KG1 (cell line): ENCODE measurements at regions not wholly inside any gene's neighbourhood (a gene's known extent, or its start where the extent isn't known, plus 50 kb on each side); places are given as distances from the start of the nearest gene placed in this dataset.

Experiments used
- DNase-seq: peaks from one replicate; lab custom pipeline; 2025; lab: John Stamatoyannopoulos, UW

DNA sequence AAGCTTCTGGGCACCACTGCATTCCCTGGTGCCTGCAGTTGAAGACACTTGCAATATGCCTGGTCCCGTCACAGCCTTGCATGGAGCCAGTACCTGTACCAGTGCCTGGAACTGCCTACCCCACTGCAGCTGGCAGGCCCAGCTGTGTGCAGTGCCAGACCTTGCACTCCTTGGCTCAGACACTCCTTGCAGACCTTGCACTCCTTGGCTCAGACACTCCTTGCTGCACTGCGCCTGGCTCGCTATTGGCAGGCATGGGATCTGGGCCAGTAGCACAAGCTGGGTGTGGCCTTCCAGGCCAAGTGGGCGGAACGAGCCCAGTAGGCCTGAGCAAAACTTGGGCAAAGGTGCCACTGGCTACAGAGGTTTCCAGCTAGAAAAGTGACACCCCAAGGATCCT lies 1189.1 kb downstream of the GRIK2 start:
- no peak for DNase-seq

DNA sequence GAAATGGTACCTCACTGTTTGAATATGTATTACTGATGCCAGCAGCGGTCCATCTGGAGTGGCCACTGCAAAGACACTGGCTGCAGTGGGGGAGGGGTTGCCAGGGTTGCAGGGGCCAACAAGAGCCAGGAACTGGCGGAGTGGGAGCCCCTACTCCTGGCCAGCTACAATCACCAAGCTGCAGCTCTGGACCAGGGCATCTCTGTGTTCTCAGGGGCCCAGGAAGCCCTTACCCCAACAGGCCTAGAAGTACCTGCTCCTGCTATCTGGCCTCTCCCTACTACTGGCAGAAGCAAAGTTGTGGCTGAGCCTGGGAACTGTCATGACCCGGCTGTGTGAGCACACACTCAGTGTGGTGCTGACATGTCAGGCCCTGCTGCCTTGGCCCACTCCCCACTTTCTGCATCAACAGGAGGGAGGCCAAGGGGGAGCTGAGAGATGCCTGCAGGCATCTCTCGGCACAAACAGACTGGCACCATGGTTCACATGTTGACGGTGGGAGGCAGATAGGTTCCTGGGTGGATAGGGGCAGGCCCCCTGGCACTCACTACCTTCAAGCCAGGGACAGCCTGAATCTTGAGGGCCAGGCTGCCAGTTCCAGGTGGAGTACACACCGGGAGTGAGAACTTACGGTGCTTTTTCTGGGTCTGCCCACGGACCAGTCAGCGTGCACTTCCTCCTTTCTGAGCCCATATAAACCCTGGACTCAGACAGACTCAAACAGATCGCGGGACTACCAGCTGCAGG lies 1188.0 kb downstream of the GRIK2 start:
- no peak for DNase-seq

DNA sequence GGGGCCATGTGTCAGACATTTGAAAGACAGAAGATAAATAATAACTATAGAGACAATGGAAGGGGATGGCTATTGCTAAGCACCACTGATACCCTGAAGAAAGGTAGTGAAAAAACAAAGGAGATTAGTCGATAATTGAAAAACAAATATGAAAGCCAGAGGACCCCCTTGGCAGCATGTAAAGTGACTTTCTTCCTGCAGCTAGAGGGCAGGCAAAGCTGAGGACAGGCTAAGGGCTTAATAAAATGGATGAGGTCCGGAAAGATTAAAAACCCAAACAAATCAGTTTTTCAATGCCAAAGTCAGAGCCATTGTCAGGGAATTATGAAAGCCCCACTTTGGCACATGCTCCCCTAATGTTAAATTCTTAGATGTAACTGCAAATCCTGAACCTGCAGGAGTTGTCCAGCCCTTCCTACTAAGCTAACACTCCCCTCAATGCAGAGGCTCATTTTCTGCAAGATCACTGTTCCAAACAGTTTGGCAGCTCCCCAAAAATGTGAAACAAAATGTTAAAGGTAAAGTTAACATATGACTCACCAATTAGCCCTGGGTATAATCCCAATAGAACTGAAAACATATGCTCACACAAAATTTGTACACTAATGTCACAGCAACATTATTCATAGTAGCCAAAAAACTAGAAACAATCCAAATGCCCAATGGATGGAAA lies 1177.9 kb downstream of the GRIK2 start:
- DNase-seq, result no peak

DNA sequence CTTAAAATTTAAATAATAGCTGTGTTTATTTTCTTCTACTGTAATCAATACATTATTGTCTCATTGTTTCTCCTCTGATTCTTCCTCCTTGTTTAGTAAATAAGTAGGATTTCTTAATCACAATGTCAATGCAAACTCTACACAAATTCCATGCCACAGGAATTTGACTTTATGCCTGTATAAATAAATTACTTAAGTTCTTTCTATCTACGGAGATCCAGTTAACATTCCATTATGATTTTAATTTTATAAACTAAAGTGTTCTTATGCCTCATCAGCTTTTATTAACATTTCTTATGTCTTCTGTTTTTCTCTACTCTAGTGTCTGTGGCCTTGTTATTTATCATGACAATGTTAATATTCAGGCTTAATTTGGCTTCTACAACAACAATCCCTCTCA lies 1169.2 kb downstream of the GRIK2 start:
- DNase-seq, result no peak

DNA sequence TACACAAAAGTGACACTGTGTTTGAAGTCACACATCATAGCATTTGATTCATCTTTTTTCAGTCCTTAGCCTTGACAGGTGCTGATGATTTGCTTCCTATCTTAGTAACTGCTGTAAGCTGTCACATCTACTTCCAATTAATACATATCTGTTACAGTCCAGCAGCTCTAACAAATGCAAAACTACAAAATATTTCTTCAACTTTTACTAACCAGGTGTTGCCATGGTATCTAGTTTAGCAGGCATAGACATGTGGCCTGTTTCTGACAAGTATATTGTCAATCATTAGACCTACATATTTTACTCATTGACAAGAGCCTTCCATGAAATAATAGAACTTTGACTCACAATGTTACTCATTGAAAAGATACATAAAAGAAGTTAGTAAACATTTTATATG lies 1159.7 kb downstream of the GRIK2 start:
- no peak for DNase-seq

DNA sequence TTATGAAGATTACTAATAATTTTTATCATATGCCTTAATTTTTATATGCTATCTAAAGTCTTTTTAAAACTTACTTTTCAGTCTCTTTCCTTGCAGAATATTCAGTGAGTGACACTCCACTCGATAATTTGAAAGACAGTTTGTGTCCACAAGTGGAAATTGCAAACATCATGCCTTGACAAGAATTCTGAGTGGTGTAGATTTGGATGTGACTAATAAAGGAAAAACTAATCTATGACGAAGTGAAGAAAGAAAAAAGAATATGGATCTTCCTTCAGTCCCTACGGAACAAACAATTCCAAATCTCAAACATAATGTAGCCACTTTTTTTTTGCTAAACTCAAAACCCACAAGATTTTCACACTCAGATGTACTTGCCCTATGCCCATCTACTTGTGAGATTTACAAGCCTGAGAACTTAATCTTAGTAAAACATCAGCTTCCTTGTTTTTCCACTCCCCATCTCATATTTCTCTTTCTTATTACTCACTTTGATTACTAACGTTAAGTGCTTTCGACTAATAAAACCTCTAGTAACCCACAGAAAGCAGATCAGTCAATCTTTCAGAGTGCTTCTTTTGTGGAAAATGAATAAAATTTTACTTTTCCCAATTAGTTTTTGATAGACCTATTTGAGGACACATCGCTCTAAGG lies 1155.8 kb downstream of the GRIK2 start:
- no peak for DNase-seq

DNA sequence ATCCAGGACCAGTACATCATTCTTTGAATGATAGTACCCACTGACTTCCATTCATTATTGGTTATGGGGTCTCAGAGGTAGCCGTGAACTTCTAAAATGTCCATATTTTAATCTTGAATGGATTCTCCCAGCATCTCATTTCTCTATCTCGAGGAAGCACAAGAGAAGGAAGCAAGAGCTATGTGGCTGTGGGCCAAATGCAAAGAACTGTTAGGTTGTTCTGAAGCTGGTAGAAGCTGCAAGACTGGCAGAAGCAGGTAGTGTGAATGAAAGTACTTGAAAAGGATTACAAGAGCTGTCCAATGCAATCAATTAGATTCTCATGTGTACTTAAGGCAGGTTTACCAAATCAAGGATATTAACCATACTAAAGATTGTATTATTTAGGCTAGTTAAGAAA lies 1131.8 kb downstream of the GRIK2 start:
- DNase-seq, result no peak

DNA sequence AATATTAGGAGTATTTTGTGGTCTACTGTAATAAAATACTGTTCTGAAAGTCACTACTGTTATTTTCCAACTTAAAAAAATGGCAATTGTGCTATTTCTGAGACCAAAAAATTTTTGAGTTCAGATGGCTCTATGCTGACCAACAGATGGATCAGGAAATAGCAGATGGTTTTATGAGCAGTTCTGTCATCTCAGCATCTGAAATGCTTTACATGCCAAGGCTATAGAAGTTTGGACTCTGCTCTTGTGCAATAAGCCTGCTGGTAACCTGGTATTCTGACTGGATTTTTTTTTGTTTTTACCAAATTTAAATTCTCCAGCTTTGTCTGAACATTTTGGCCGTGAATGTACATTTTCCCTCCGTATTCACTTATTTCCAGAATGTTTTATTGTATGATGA lies 1127.5 kb downstream of the GRIK2 start:
- DNase-seq, result no peak

DNA sequence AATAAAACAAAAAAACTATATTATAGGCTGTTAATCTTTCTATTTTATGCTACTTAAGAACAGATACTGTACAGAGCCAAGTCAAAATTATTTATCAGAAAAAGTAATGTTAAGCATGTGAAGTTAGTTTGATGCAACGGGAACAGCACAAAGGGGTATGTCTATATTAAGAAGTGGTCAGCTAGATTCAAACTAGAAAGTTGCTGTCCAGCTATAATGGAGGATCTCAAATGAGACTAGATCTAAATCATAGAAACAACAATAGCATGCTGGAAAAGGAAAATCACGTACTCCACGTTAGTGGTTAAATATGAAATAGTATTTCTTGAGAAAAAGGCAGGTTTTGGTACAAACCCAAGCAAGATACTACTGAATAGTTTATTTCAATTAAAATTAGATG lies 1124.0 kb downstream of the GRIK2 start:
- DNase-seq, result no peak

DNA sequence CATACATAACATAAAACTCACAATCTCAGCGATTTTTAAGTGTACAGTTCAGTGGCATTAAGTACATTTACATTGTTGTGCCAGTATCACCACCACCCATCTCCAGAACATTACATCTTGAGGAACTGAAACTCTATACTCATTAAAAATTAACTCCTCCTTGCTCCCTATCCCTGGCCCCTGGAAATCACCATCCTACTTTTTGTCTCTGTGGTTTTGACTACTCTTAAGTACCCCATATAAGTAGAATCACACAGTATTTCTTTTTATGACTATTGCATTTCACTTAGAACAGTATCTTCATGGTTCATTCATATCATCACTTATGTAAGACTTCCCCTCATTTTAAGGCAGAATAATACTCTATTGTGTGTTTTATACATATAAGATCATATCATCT lies 1108.1 kb downstream of the GRIK2 start:
- DNase-seq, result no peak

DNA sequence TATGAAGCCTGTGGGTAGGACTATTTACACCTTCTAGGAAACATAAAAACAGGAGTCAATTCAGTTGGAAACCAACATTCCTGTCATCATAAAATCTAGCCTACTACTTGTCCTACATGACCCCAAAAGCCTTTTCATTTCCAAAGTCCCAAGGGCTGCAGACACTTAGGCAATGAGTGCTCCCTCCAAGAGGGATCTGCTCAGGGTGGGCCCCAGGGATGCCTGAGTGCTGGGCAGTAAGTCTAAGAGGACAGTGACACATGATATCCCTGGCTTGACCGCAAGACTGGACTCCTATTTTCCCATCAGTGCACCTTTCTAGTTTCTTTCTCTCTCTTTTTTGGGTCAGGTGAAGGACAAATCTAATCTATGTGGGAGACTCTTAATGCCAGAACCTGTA lies 1101.3 kb downstream of the GRIK2 start:
- no peak for DNase-seq

DNA sequence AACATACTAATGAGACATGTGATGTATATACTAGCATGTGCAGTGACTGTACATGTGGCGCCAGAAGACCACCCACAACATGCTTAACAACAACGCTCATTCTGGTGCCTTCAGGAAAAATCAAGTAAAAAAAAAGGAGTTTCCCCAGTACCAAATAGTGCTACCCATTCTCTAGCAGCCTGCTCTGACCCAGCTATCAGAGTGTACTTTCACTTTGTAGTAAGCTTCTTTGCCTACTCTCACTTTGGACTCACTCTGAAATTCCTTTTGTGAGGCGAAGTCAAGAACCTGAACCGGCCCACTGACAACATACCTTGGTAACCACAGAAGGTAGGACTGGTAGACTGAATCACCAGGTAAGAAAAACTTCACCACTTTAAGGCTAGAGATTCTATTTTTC lies 1100.0 kb downstream of the GRIK2 start:
- DNase-seq, result no peak

DNA sequence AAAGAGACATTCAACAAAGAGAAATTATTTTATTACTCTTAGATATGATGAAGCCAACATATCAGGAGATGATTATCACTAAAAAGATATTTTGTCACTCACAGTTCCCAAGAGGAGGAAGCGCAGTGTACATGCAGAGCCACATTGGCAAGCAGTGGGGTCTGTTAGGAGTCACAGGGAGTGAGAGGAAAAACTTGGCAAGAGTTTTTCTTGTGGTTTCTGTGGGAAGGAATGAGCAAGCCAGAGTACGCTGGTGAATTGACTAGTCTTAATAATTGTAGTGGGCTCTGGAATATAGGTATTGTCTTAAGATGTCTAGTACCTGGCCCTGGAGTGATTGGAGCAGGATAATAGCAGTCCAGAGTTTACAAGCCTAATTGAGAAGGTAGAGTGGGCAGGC lies 1095.2 kb downstream of the GRIK2 start:
- no peak for DNase-seq

DNA sequence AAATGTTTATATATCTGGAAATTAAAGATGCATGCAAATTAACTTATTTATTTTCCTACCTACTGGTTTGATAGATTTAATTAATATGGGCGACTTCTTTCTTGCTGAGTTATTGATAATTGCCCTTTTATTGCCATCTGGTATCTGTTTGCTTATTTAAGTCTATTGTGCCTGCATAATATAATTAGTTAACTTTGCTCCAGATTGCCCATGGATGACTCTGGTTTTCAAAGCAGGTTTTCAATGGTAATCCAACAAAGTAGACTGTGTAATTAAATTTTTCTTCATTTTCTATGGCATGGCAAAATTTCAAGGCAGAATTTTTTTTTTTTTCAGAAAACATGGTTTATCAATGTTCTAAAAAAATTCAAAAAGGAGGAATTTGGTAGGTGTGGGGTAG lies 1092.0 kb downstream of the GRIK2 start:
- no peak for DNase-seq

DNA sequence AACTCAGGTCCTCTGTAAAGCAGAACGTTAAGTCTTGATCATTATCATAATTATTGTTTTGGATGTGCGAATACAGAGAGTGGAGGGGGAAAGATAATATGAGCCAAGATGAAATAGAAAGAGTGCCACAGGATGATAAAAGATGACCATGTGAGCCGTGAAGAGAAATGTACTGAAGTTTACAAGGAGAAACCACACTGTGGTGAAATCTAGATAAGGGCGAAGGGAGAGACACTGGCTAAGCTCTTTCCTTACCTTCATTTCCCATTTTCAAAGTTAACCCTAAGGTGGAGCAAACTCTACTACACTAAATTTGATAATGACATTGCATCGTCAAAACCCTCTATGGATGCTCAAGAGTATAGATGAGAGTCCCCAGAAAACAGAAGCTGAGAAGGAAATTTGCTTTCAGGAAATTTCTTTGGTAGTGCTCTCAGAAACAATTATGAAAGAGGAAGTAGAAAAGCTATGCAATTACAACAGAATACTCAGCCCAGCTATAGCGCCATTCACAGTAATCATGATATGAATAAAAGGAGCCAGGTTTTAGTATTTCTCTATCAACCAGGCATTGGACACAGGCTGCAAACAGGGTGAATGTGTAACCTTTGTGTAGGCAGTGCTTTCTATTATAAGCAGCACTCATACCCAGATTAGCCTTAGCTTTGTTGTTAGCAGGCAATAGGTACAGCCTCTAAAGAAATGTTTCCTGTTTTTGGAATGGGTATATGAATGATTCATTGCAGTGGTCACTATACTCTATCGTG lies 1080.7 kb downstream of the GRIK2 start:
- peak; percentile 50 for DNase-seq

DNA sequence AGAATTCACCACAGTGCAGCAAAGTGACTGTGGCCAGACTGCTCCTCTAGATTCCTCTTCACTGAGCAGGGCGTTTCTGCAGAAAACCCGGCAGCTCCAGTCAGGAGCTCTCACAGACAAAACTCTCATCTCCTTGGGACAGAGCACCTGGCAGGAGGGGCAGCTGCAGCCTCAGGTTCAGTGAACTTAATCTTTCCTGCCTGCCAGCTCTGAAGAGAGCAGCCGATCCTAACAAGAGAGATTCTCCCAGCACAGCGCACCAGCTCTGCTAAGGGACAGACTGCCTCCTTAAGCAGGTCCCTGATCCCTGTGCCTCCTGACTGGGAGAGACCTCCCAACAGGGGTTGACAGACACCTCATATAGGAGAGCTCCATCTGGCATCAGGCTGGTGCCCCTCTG lies 1065.5 kb downstream of the GRIK2 start:
- no peak for DNase-seq

DNA sequence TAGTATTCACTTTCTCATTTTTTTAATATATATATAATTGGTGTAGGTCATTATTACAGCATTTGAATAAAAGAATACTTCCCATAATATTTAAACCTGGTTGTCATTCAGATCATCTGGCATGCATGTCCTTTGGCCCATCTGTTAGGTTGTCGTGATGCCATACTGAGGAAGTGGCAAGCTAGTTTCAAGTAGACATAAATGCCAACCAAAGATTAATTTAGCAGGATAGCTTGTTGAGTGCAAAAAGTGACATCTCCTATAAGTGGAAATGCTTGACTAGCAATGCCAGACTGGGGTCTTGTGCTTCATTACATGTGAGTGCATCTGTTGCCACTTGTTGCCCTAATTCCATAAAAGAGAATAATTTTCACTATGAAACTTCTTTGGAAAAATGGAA lies 1044.7 kb downstream of the GRIK2 start:
- DNase-seq, result no peak

DNA sequence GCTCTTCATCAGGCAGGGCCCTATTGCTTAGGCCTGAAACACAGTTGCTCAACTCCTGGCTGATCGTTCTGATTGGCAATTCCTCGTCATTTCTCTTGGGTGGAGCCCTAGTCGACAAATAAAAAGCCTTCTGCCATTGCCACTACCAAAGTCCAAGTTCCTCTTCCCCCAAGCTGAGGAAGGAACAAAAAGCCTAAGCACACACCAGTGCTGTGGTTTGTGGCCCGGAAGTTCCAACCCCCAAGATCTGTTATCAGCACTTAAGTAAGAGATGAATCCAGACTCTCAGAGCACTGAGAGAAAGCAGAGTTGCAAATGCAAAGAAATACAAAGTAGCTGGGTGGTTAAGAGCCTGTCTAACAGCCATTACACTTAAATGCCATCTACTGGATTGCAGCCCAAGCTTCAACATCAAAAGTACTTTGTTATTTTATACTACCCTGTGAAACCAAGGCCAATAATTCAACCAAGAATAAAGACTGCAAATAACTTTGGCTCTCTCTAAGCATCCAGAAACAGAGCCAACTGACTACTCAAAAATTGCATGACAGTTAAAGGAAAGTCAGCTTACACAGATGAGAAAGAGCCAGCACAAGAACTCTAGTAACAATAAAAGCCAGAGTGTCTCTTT lies 1024.0 kb downstream of the GRIK2 start:
- DNase-seq, result peak; percentile 71

DNA sequence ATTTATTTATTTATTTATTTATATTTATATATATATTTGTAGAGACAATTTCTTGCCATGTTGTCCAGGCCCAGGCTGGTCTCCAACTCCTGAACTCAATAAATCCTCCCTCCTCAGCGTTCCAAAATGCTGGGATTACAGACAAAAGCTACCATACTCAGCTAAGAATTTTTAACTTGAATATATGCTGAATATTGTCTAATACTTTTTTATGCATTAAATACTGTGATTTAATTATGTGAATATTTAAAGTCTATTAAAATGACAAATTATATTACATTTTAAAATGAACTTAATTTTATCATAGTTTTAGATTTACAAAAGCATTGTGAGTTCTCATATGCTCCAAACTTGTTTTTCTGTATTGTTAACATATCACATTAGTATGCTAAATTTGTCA lies 1022.4 kb downstream of the GRIK2 start:
- no peak for DNase-seq

DNA sequence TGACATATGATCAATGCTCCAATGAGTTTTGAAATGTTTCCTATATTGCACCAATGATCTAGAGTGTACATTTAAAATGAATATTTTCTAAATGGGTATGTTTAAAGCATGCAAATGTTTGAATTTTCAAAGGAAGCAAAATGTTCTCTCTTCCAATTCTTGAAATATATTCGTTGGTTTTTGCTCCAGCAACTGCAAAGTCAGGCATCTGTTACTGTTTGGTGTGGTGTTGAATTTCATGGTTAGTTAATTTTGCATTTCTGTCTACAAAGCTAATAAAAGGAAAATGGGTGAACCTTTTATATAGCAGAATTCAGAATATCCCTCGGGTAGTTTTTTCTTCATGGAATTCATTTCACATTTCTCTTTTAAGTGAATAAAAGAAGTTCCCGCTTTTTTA lies 1018.3 kb downstream of the GRIK2 start:
- DNase-seq, result no peak

DNA sequence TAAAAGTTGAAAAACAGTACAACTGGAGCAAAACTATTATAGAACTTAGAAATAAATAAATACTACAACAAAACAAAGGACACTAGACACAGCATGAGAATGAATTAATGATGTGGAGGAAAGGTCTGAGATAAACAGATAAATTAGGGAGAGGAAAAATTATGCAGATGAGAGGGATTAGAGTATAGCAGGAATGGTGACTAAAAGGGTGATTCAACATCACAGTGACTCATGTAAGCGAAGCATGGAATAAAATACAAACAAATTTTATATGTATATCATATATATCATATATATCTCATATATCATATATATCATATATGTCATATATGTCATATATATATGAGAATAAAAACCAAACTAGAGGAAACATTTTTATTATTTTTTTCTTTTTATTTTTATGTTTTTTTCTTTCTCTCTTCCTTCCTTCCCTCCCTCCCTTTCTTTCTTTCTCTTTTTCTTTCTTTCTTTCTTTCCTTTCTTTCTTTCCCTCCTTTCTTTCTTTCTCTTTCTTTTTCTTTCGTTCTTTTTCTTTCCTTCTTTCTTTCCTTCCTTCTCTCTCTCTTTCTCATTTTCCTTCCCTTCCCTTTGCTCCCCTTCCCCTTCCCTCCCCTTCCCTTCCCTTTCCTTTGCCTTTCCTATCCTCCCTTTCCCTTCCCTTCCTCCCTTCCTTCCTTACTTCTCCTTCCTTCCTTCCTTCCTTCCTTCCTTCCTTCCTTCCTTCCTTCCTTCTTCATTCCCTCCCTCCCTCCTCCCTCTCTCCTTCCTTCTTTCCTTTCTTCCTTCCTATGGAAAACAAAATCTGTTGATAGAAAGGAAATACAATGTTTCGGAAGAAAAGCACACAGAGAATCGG lies 1014.6 kb downstream of the GRIK2 start:
- DNase-seq, result no peak
